C4-2B (cell line): ENCODE measurements at regions not wholly inside any gene's neighbourhood (a gene's known extent, or its start where the extent isn't known, plus 50 kb on each side); places are given as distances from the start of the nearest gene placed in this dataset.

ENCODE experiments used
- CTCF ChIP-seq: fragments of 450-650 bp; conservative IDR thresholded peaks from 2 replicates; pipeline ENCODE4 v1.5.1; 2017; ENCODE audit warnings: mild to moderate bottlenecking
- ZFX ChIP-seq: fragments of 450-650 bp; IDR thresholded peaks from 2 replicates; pipeline ENCODE4 v1.6.1; 2017

GRCh38 chr21:35825370-35826353 lies 234.7 kb downstream of the SETD4 start:
- no peak for TF ChIP-seq CTCF
- no peak for TF ChIP-seq ZFX
